B cell (primary cell): ENCODE measurements at regions not wholly inside any gene's neighbourhood (a gene's known extent, or its start where the extent isn't known, plus 50 kb on each side); places are given as distances from the start of the nearest gene placed in this dataset.

Experiments used
- ATAC-seq: fragments of 200-7000 bp; cut with Tn5 transposase; one replicate; pipeline ENCODE4 v1.10.0; 2021; ENCODE audit warnings: low read depth, mild to moderate bottlenecking, moderate number of reproducible peaks, moderate library complexity
- CTCF ChIA-PET: fragments of 350-600 bp; sonication (Branson Sonifier 250); formaldehyde crosslinking; loops from one replicate; lab custom pipeline; 2021; ENCODE audit warnings: antibody characterized with exemption, inconsistent platforms; lab: Charles Lee
- POLR2A ChIA-PET: fragments of 350-600 bp; sonication (Branson Sonifier 250); formaldehyde crosslinking; loops from one replicate; lab custom pipeline; 2021; ENCODE audit warnings: antibody characterized with exemption; lab: Charles Lee
- DNase-seq: peaks from one replicate; pipeline ENCODE4 v3.0.0; 2013
- H2AFZ ChIP-seq: 2 replicates; pipeline ENCODE4 v1.6.1; 2012; ENCODE audit warnings: mild to moderate bottlenecking, low read depth, low read length; ENCODE audit not compliant: insufficient read depth, poor library complexity, severe bottlenecking
- H3K27ac ChIP-seq, 2 donors: 1 replicate in 1 of 2; 2 replicates in 1 of 2; pipeline ENCODE4 v1.5.1; 2012 to 2013; ENCODE audit warnings: low read length in 2 of 2, mild to moderate bottlenecking in 2 of 2, moderate library complexity in 1 of 2
- H3K27me3 ChIP-seq, 4 experiments: fragments of 200-600 bp in 1 of 4; sonication (generic) in 1 of 4; replicated peaks in 1 of 4; 1 replicate in 2 of 4; 2 replicates in 2 of 4; pipeline versions ENCODE4 v1.6.1 to v1.7.0; 2013 to 2016; ENCODE audit warnings: low read length in 3 of 4, mild to moderate bottlenecking in 2 of 4, mixed read lengths in 1 of 4, moderate library complexity in 1 of 4; ENCODE audit not compliant: insufficient read depth in 4 of 4, control insufficient read depth in 3 of 4; ENCODE audit errors: control extremely low read depth in 1 of 4
- H3K36me3 ChIP-seq, 2 experiments: replicated peaks in 1 of 2; 1 replicate in 1 of 2; 2 replicates in 1 of 2; pipeline versions ENCODE4 v1.6.1 to v1.7.1; 2013; ENCODE audit warnings: low read length in 1 of 2; ENCODE audit not compliant: insufficient read depth in 2 of 2, control insufficient read depth in 1 of 2; ENCODE audit errors: control extremely low read depth in 1 of 2, extremely low read depth in 1 of 2
- H3K4me1 ChIP-seq, 2 donors: fragments of 200-600 bp in 1 of 2; sonication (generic) in 1 of 2; 1 replicate in 1 of 2; 2 replicates in 1 of 2; pipeline versions ENCODE4 v1.5.1 to v1.6.1; 2013 to 2017; ENCODE audit warnings: low read length in 2 of 2; ENCODE audit not compliant: control insufficient read depth in 2 of 2, insufficient read depth in 2 of 2
- H3K4me2 ChIP-seq: replicated peaks from 2 replicates; pipeline ENCODE3; 2012; ENCODE audit warnings: mild to moderate bottlenecking, low read depth, low read length; ENCODE audit not compliant: poor library complexity, severe bottlenecking
- H3K4me3 ChIP-seq, 5 experiments: fragments of 200-600 bp in 1 of 5; sonication (generic) in 1 of 5; 1 replicate in 3 of 5; 2 replicates in 2 of 5; pipeline versions ENCODE4 v1.5.1 to v1.7.0; 2011 to 2016; ENCODE audit warnings: low read length in 4 of 5, mild to moderate bottlenecking in 4 of 5, low read depth in 2 of 5, control low read depth in 1 of 5, moderate library complexity in 1 of 5; ENCODE audit not compliant: insufficient read depth in 1 of 5; ENCODE audit errors: control extremely low read depth in 1 of 5, extremely low read depth in 1 of 5
- H3K79me2 ChIP-seq: fragments of 200-600 bp; sonication (generic); one replicate; pipeline ENCODE4 v1.6.0; 2016; ENCODE audit warnings: low read length; ENCODE audit not compliant: control insufficient read depth, insufficient read depth
- H3K9ac ChIP-seq: fragments of 200-600 bp; sonication (generic); 2 replicates; pipeline ENCODE4 v1.6.1; 2017; ENCODE audit warnings: mild to moderate bottlenecking, low read length, moderate library complexity
- H3K9me3 ChIP-seq, 3 donors: one replicate each; pipeline versions ENCODE4 v1.6.1 to v1.7.1; 2013; ENCODE audit warnings: low read length in 2 of 3; ENCODE audit not compliant: control insufficient read depth in 2 of 3, insufficient read depth in 1 of 3; ENCODE audit errors: control extremely low read depth in 1 of 3
- H4K20me1 ChIP-seq: 2 replicates; pipeline ENCODE4 v1.6.0; 2012; ENCODE audit warnings: mild to moderate bottlenecking, low read length; ENCODE audit not compliant: insufficient read depth, control insufficient read depth, poor library complexity, severe bottlenecking
- H3K27ac Mint-ChIP-seq: one replicate; pipeline ENCODE4 v1.8.0; 2021; ENCODE audit warnings: mixed read lengths
- H3K27me3 Mint-ChIP-seq: one replicate; pipeline ENCODE4 v1.8.0; 2021; ENCODE audit warnings: mixed read lengths
- H3K4me1 Mint-ChIP-seq: one replicate; pipeline ENCODE4 v1.8.0; 2021; ENCODE audit warnings: mixed read lengths
- H3K4me3 Mint-ChIP-seq: one replicate; pipeline ENCODE4 v1.8.0; 2021; ENCODE audit warnings: mixed read lengths
- H3K9me3 Mint-ChIP-seq: one replicate; pipeline ENCODE4 v1.8.0; 2022; ENCODE audit warnings: mixed read lengths; ENCODE audit not compliant: insufficient read depth
- CTCF ChIP-seq: fragments of 200-600 bp; IDR thresholded peaks from one replicate; pipeline ENCODE4 v1.8.0; 2022; ENCODE audit warnings: antibody characterized with exemption, mild to moderate bottlenecking
- EZH2 ChIP-seq: IDR thresholded peaks from 2 replicates; pipeline ENCODE4 v1.6.1; 2012; ENCODE audit warnings: borderline replicate concordance, low read depth, mild to moderate bottlenecking, moderate library complexity, low read length; ENCODE audit not compliant: insufficient read depth, poor library complexity, severe bottlenecking
- WGBS: methylation state at CpG from one replicate; pipeline ENCODE4 v1.1.5; 2013; ENCODE audit warnings: missing lambda C conversion rate; ENCODE audit not compliant: insufficient coverage; 5-methylcytosine and 5-hydroxymethylcytosine counted together
- intact Hi-C: fragments of 100-400 bp; cut with micrococcal nuclease; formaldehyde crosslinking; loops from one replicate; pipeline ENCODE4 v1.10.0; 2022

GRCh38 chrX:96449191-96449590, 235.5 kb upstream of the DIAPH2 start:
- Histone ChIP-seq H3K79me2 (no peaks in the 10 kb centered on the region), H3K27me3 (no peaks in the 10 kb centered on the region), H3K4me3 (no peak overlapping the region), H3K4me1 (no peaks in the 10 kb centered on the region), H3K27ac (no peak overlapping the region), H2AFZ (no peak overlapping the region), H3K36me3 (no peaks in the 10 kb centered on the region), H3K9me3 (no peaks in the 10 kb centered on the region), H3K9ac (no peak overlapping the region), H3K4me2 (no peak overlapping the region), H4K20me1 (no peaks in the 10 kb centered on the region)
- WGBS, result no CpG with 5 or more reads among the region's 6 CpGs
- ATAC-seq (no peak), DNase-seq (no peak)
- peaks cover 3% of the 10 kb centered on the region for H3K27me3 Mint-ChIP-seq
- H3K4me1 Mint-ChIP-seq, result no peaks in the 10 kb centered on the region
- CTCF ChIA-PET, result no interaction called here
- no peak overlapping the region for H3K4me3 Mint-ChIP-seq
- intact Hi-C loops, result no loop called here
- H3K9me3 Mint-ChIP-seq, result no peaks in the 10 kb centered on the region
- no peak overlapping the region for H3K27ac Mint-ChIP-seq
- POLR2A ChIA-PET, result no interaction called here
- TF ChIP-seq EZH2, result no peak

GRCh38 chrX:96449896-96450295, 234.7 kb upstream of the DIAPH2 start:
- no peaks in the 10 kb centered on the region for H4K20me1 ChIP-seq
- Mint-ChIP-seq H3K27me3 (peaks cover 3% of the 10 kb centered on the region), H3K9me3 (no peaks in the 10 kb centered on the region), H3K4me3 (no peak overlapping the region), H3K4me1 (no peaks in the 10 kb centered on the region), H3K27ac (no peak overlapping the region)
- intact Hi-C loops, result no loop called here
- no peaks in the 10 kb centered on the region for H3K79me2 ChIP-seq
- no peaks in the 10 kb centered on the region for H3K27me3 ChIP-seq
- no peak overlapping the region for H2AFZ ChIP-seq
- POLR2A ChIA-PET, result no interaction called here
- CTCF ChIA-PET, result no interaction called here
- H3K9ac ChIP-seq, result no peak overlapping the region
- TF ChIP-seq CTCF (no peak), EZH2 (no peak)
- no peak overlapping the region for H3K27ac ChIP-seq
- H3K4me3 ChIP-seq, result no peak overlapping the region
- no peaks in the 10 kb centered on the region for H3K36me3 ChIP-seq
- no peaks in the 10 kb centered on the region for H3K9me3 ChIP-seq
- ATAC-seq (no peak), DNase-seq (no peak)
- H3K4me2 ChIP-seq, result no peak overlapping the region
- H3K4me1 ChIP-seq, result no peaks in the 10 kb centered on the region
